Calu3 (cell line): ENCODE measurements at regions not wholly inside any gene's neighbourhood (a gene's known extent, or its start where the extent isn't known, plus 50 kb on each side); places are given as distances from the start of the nearest gene placed in this dataset.

Experiments used
- BruUV-seq: library from RNA; stranded (reverse); fragments of 400-500 nt; replicated peaks from 2 replicates; lab custom pipeline; 2021; lab: Mats Ljungman, UMichigan
- CTCF ChIA-PET: fragments of 300-600 bp; sonication (Branson Sonifier 250); formaldehyde crosslinking; loops from one replicate; lab custom pipeline; 2022; ENCODE audit warnings: antibody characterized with exemption; lab: Charles Lee
- DNase-seq: peaks from one replicate; pipeline ENCODE4 v3.0.0; 2022
- H3K27ac Mint-ChIP-seq: one replicate; pipeline ENCODE4 v1.8.0; 2022; ENCODE audit warnings: mixed read lengths; ENCODE audit not compliant: unreplicated experiment
- H3K27me3 Mint-ChIP-seq: one replicate; pipeline ENCODE4 v1.8.0; 2022; ENCODE audit warnings: mixed read lengths; ENCODE audit not compliant: unreplicated experiment
- H3K36me3 Mint-ChIP-seq: one replicate; pipeline ENCODE4 v1.8.0; 2022; ENCODE audit warnings: mild to moderate bottlenecking, moderate library complexity, mixed read lengths; ENCODE audit not compliant: insufficient read depth, unreplicated experiment
- H3K4me1 Mint-ChIP-seq: one replicate; pipeline ENCODE4 v1.8.0; 2022; ENCODE audit warnings: mild to moderate bottlenecking, low read depth, mixed read lengths; ENCODE audit not compliant: unreplicated experiment
- H3K4me3 Mint-ChIP-seq: one replicate; pipeline ENCODE4 v1.8.0; 2022; ENCODE audit warnings: mild to moderate bottlenecking, low read depth, moderate library complexity, mixed read lengths; ENCODE audit not compliant: unreplicated experiment
- H3K9me3 Mint-ChIP-seq: one replicate; pipeline ENCODE4 v1.8.0; 2022; ENCODE audit warnings: low read depth, mixed read lengths; ENCODE audit not compliant: unreplicated experiment
- CTCF ChIP-seq: fragments of 200-600 bp; IDR thresholded peaks from one replicate; pipeline ENCODE4 v1.8.0; 2022; ENCODE audit warnings: antibody characterized with exemption; ENCODE audit not compliant: unreplicated experiment
- intact Hi-C: fragments of 100-400 bp; cut with micrococcal nuclease; formaldehyde crosslinking; loops from one replicate; pipeline ENCODE4 v1.10.0; 2022; ENCODE audit not compliant: unreplicated experiment

- BruUV-seq: no TSS peak
- Mint-ChIP-seq H3K36me3 (no peaks in the 10 kb centered on the region), H3K4me1 (no peaks in the 10 kb centered on the region), H3K27me3 (no peaks in the 10 kb centered on the region), H3K27ac (no peak overlapping the region), H3K4me3 (no peak overlapping the region), H3K9me3 (peaks cover 8% of the 10 kb centered on the region)
- CTCF ChIA-PET: no interaction called here
- intact Hi-C loops: no loop called here
- TF ChIP-seq CTCF: no peak
- no peak for DNase-seq
Measured at GRCh38 chr11:25900814-25901213, 431.1 kb upstream of the ANO3 start.

- no peaks in the 10 kb centered on the region for H3K27me3 Mint-ChIP-seq
- peaks cover 8% of the 10 kb centered on the region for H3K9me3 Mint-ChIP-seq
- H3K27ac Mint-ChIP-seq: no peak overlapping the region
- TF ChIP-seq CTCF: no peak
- no peaks in the 10 kb centered on the region for H3K4me1 Mint-ChIP-seq
- BruUV-seq: no TSS peak
- no peak for DNase-seq
- no peaks in the 10 kb centered on the region for H3K36me3 Mint-ChIP-seq
- intact Hi-C loops: no loop called here
- CTCF ChIA-PET: no interaction called here
- H3K4me3 Mint-ChIP-seq: no peak overlapping the region
Measured at GRCh38 chr11:25901415-25901814, 430.5 kb upstream of the ANO3 start.

GRCh38 chr11:25902476-25902875 lies 429.5 kb upstream of the ANO3 start:
- H3K36me3 Mint-ChIP-seq: no peaks in the 10 kb centered on the region
- intact Hi-C loops: no loop called here
- H3K27me3 Mint-ChIP-seq: no peaks in the 10 kb centered on the region
- no peak for DNase-seq
- CTCF ChIA-PET: no interaction called here
- no peak overlapping the region for H3K27ac Mint-ChIP-seq
- BruUV-seq: no TSS peak
- H3K4me1 Mint-ChIP-seq: no peaks in the 10 kb centered on the region
- peaks cover 8% of the 10 kb centered on the region for H3K9me3 Mint-ChIP-seq
- no peak overlapping the region for H3K4me3 Mint-ChIP-seq
- TF ChIP-seq CTCF: no peak

- H3K27ac Mint-ChIP-seq: no peak overlapping the region
- H3K4me1 Mint-ChIP-seq: no peaks in the 10 kb centered on the region
- no peaks in the 10 kb centered on the region for H3K27me3 Mint-ChIP-seq
- CTCF ChIA-PET: no interaction called here
- no peak for TF ChIP-seq CTCF
- H3K36me3 Mint-ChIP-seq: no peaks in the 10 kb centered on the region
- intact Hi-C loops: no loop called here
- DNase-seq: no peak
- no peak overlapping the region for H3K4me3 Mint-ChIP-seq
- no TSS peak for BruUV-seq
- H3K9me3 Mint-ChIP-seq: peaks cover 6% of the 10 kb centered on the region
Measured at GRCh38 chr11:25908726-25909125, 423.2 kb upstream of the ANO3 start.
